ENCODE measurements at regions not wholly inside any gene's neighbourhood (a gene's known extent, or its start where the extent isn't known, plus 50 kb on each side); places are given as distances from the start of the nearest gene placed in this dataset.

DNA sequence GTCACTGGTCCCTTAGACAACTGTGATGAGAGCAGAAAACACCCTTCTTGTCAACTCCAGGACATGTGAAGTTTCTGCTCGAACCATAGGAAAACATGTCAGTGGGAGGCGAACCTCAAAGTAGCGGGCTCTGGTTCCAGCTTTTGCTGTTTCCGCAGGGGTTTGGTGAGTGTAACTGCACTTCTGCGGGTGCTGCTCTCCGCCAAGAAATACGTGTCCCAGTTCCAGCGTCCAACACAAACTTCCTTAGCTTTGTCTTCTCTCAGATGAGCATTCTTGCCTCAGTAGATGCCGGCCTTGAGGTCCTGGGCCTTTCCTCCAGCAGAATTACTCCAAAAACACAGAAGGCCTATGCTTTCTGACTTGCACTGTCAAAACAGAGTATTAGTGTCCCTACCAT is 156.3 kb downstream of the FNDC1 start:
- no peak for DNase-seq

DNA sequence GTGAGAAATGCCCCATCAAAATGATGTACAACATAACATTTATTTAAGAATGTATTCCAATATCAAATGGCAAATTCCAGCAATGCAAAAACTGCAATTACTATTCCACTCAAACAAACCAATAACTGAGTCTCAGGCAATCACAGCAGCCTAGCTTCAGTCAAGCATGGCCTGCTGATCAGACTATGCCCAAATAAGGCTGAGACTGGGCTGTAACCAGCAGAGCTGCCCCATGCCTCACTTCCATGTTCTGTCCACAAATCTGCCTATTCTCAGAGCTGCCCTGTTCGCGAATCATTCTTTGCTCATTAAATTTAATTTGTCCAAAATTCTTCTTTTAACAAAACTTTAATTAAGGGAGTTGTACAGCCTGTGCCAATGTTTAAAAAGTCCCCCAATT is 155.4 kb downstream of the FNDC1 start:
- no peak for DNase-seq
